PC-3 (cell line): ENCODE measurements at regions not wholly inside any gene's neighbourhood (a gene's known extent, or its start where the extent isn't known, plus 50 kb on each side); places are given as distances from the start of the nearest gene placed in this dataset.

Experiments
- ATAC-seq: fragments of 200-7000 bp; cut with Tn5 transposase; 2 replicates; pipeline ENCODE4 v1.9.1; 2020; ENCODE audit warnings: mild to moderate bottlenecking, moderate library complexity
- BruUV-seq: library from RNA; stranded (reverse); fragments of 400-500 nt; replicated peaks from 2 replicates; lab custom pipeline; 2021; lab: Mats Ljungman, UMichigan
- CTCF ChIA-PET: fragments of 300-600 bp; sonication (Branson Sonifier 250); formaldehyde crosslinking; loops from one replicate; lab custom pipeline; 2022; ENCODE audit warnings: antibody characterized with exemption; lab: Charles Lee
- POLR2A ChIA-PET: fragments of 300-600 bp; sonication (Branson Sonifier 250); formaldehyde crosslinking; loops from one replicate; lab custom pipeline; 2022; ENCODE audit warnings: antibody characterized with exemption; ENCODE audit not compliant: unreplicated experiment; lab: Charles Lee
- DNase-seq: peaks from one replicate; pipeline ENCODE4 v3.0.0-alpha.2; 2015
- H2AFZ ChIP-seq: fragments of 300-600 bp; sonication (generic); 2 replicates; pipeline ENCODE4 v1.6.0; 2016; ENCODE audit warnings: antibody characterized with exemption, low read length
- H3F3A ChIP-seq: fragments of 300-600 bp; sonication (generic); one replicate; pipeline ENCODE4 v1.6.0; 2017; ENCODE audit warnings: antibody characterized with exemption, low read length, control low read depth, mild to moderate bottlenecking; ENCODE audit not compliant: unreplicated experiment
- H3K27ac ChIP-seq: fragments of 300-600 bp; sonication (generic); 2 replicates; pipeline ENCODE4 v1.5.1; 2016; ENCODE audit warnings: mild to moderate bottlenecking, low read length
- H3K27me3 ChIP-seq: fragments of 300-600 bp; sonication (generic); 2 replicates; pipeline ENCODE4 v1.6.1; 2016; ENCODE audit warnings: low read length, mixed read lengths
- H3K36me3 ChIP-seq: fragments of 300-600 bp; sonication (generic); 2 replicates; pipeline ENCODE4 v1.6.1; 2016; ENCODE audit warnings: low read depth, mixed run types, low read length, mixed read lengths
- H3K4me1 ChIP-seq: fragments of 300-600 bp; sonication (generic); 2 replicates; pipeline ENCODE4 v1.5.1; 2016; ENCODE audit warnings: low read length; ENCODE audit not compliant: insufficient read depth
- H3K4me2 ChIP-seq: fragments of 300-600 bp; sonication (generic); 2 replicates; pipeline ENCODE4 v1.6.0; 2016; ENCODE audit warnings: low read length
- H3K4me3 ChIP-seq: fragments of 300-600 bp; sonication (generic); 2 replicates; pipeline ENCODE4 v1.5.1; 2016; ENCODE audit warnings: mild to moderate bottlenecking, low read length, mixed read lengths
- H3K79me2 ChIP-seq: fragments of 300-600 bp; sonication (generic); 2 replicates; pipeline ENCODE4 v1.6.1; 2017; ENCODE audit warnings: low read length, mixed read lengths
- H3K9ac ChIP-seq: fragments of 300-600 bp; sonication (generic); 2 replicates; pipeline ENCODE4 v1.6.0; 2016; ENCODE audit warnings: mild to moderate bottlenecking, low read length
- H3K9me2 ChIP-seq: fragments of 300-600 bp; sonication (generic); replicated peaks from 2 replicates; pipeline ENCODE4 v1.6.1; 2016; ENCODE audit warnings: mixed run types, low read length, mixed read lengths
- H3K9me3 ChIP-seq: fragments of 300-600 bp; sonication (generic); 2 replicates; pipeline ENCODE4 v1.6.1; 2016; ENCODE audit warnings: low read length, mixed read lengths
- H4K20me1 ChIP-seq: fragments of 300-600 bp; sonication (generic); 2 replicates; pipeline ENCODE4 v1.6.1; 2016; ENCODE audit warnings: low read length, mixed read lengths
- EZH2 ChIP-seq: fragments of 300-600 bp; sonication (generic); IDR thresholded peaks from one replicate; pipeline ENCODE4 v1.6.1; 2017; ENCODE audit warnings: antibody characterized with exemption, mild to moderate bottlenecking, low read length; ENCODE audit not compliant: unreplicated experiment
- EZH2phosphoT487 ChIP-seq: fragments of 300-600 bp; sonication (generic); IDR thresholded peaks from 2 replicates; pipeline ENCODE4 v1.6.1; 2018; ENCODE audit warnings: mild to moderate bottlenecking, antibody characterized with exemption, low read length, borderline replicate concordance
- intact Hi-C: fragments of 100-400 bp; cut with micrococcal nuclease; formaldehyde crosslinking; loops from 2 replicates; pipeline ENCODE4 v1.9.0; 2023
- TF ChIP-seq, protein P1 (sequence below): fragments of 300-600 bp; sonication (generic); conservative IDR thresholded peaks from 2 replicates; pipeline ENCODE4 v1.5.1; 2017; ENCODE audit warnings: antibody characterized with exemption, low read depth, mild to moderate bottlenecking, low read length

DNA sequence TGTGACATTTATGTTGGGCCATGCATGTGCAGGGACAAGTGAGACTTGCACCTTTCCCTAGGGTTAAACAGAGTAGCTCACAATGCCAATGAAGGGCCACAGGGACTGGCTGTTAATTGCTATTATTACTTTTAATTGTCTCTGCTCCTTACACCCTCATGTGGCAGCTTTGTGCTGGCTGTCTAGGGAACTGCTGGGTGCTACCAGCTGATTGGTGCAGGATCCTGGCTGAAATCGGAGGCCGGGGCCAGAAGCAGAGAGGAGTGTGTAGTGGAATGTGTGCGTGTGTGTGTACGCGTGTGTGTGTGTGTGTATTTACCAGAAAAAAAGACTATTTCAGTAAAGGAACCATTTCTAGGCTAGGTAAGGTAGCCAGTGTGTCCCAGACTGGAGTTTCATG, 302.5 kb downstream of the CTTN start:
- H3F3A ChIP-seq = no peaks in the 10 kb centered on the region
- TF ChIP-seq, protein P1, sequence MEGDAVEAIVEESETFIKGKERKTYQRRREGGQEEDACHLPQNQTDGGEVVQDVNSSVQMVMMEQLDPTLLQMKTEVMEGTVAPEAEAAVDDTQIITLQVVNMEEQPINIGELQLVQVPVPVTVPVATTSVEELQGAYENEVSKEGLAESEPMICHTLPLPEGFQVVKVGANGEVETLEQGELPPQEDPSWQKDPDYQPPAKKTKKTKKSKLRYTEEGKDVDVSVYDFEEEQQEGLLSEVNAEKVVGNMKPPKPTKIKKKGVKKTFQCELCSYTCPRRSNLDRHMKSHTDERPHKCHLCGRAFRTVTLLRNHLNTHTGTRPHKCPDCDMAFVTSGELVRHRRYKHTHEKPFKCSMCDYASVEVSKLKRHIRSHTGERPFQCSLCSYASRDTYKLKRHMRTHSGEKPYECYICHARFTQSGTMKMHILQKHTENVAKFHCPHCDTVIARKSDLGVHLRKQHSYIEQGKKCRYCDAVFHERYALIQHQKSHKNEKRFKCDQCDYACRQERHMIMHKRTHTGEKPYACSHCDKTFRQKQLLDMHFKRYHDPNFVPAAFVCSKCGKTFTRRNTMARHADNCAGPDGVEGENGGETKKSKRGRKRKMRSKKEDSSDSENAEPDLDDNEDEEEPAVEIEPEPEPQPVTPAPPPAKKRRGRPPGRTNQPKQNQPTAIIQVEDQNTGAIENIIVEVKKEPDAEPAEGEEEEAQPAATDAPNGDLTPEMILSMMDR = no peak
- TF ChIP-seq EZH2 (no peak), EZH2phosphoT487 (no peak)
- H3K4me2 ChIP-seq = no peak overlapping the region
- DNase-seq (no peak), ATAC-seq (0 out of 2 replicates have a peak, but pooled peaks have one; percentile 33)
- BruUV-seq = no TSS peak
- H3K27ac ChIP-seq = no peak overlapping the region
- H4K20me1 ChIP-seq = no peaks in the 10 kb centered on the region
- no peaks in the 10 kb centered on the region for H3K36me3 ChIP-seq
- intact Hi-C loops = no loop called here
- H3K27me3 ChIP-seq = no peaks in the 10 kb centered on the region
- H3K4me1 ChIP-seq = peaks cover 11% of the 10 kb centered on the region
- no peaks in the 10 kb centered on the region for H3K9me3 ChIP-seq
- H3K4me3 ChIP-seq = no peak overlapping the region
- H3K9me2 ChIP-seq = no peaks in the 10 kb centered on the region
- CTCF ChIA-PET = no interaction called here
- H3K9ac ChIP-seq = no peak overlapping the region
- H2AFZ ChIP-seq = no peak overlapping the region
- POLR2A ChIA-PET = no interaction called here
- no peaks in the 10 kb centered on the region for H3K79me2 ChIP-seq

DNA sequence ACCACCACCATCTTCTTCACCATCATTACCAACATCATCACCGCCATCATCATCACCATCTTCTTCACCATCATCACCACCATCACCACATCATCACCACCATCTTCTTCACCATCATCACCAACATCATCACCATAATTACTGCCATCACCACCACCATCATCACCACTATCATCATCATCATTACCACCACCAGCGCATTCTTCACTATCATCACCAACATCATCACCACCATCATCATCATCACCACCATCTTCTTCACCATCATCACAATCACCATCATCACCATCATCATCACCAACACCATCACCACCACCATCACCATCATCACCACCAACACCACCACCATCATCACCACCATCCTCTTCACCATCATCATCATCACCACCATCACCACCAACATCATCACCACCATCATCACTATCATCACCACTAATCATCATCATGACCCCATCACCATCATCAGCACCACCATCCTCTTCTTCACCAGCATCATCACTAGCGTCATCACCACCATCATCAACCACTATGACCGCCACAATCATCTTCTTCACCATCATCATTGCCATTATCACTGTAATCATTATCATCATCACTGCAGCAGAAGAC, 303.8 kb downstream of the CTTN start:
- H3K4me2 ChIP-seq = no peak overlapping the region
- CTCF ChIA-PET = no interaction called here
- no TSS peak for BruUV-seq

More for the DNA sequence above, 303.8 kb downstream of the CTTN start:
- Histone ChIP-seq H3K36me3 (no peaks in the 10 kb centered on the region), H3K79me2 (no peaks in the 10 kb centered on the region), H3K27me3 (no peaks in the 10 kb centered on the region), H2AFZ (no peak overlapping the region), H3K9me2 (no peaks in the 10 kb centered on the region), H4K20me1 (no peaks in the 10 kb centered on the region), H3K4me3 (no peak overlapping the region), H3F3A (no peaks in the 10 kb centered on the region), H3K9me3 (no peaks in the 10 kb centered on the region), H3K4me1 (peaks cover 11% of the 10 kb centered on the region), H3K27ac (no peak overlapping the region), H3K9ac (no peak overlapping the region)
- no peak for ATAC-seq
- TF ChIP-seq EZH2phosphoT487 (no peak), EZH2 (no peak)
- TF ChIP-seq, protein P1 = no peak
- intact Hi-C loops = no loop called here
- POLR2A ChIA-PET = no interaction called here
- DNase-seq = no peak
